ENCODE measurements at regions not wholly inside any gene's neighbourhood (a gene's known extent, or its start where the extent isn't known, plus 50 kb on each side); places are given as distances from the start of the nearest gene placed in this dataset.

- TF ChIP-seq MAX (IDR thresholded peaks at IDR 0.05; ENCODE audit: insufficient read depth, insufficient read length) (no peak), CTCF (IDR thresholded peaks at IDR 0.05; ENCODE audit: extremely low read depth in 1 of 2, insufficient read depth in 1 of 2, low read depth in 1 of 2, low read length in 2 of 2) (no peak), POLR2A (IDR thresholded peaks at IDR 0.05; ENCODE audit: low read depth, low read length) (no peak), EZH2 (IDR thresholded peaks at IDR 0.05; ENCODE audit: borderline replicate concordance, low read depth, low read length, severe bottlenecking) (no peak), POLR2AphosphoS5 (IDR thresholded peaks at IDR 0.05; ENCODE audit: insufficient read depth, low read depth, low read length) (no peak), FOS (IDR thresholded peaks at IDR 0.05; ENCODE audit: borderline replicate concordance, insufficient read depth, low read length) (no peak), JUN (IDR thresholded peaks at IDR 0.05; ENCODE audit: borderline replicate concordance, insufficient read depth, insufficient read length, low read depth) (no peak), MYC (IDR thresholded peaks at IDR 0.05; ENCODE audit: low read depth, low read length) (no peak)
Measured at GRCh38 chr1:193313354-193314140, 127.1 kb upstream of the B3GALT2 start.
